Epithelial cell of proximal tubule (primary cell): ENCODE measurements at regions not wholly inside any gene's neighbourhood (a gene's known extent, or its start where the extent isn't known, plus 50 kb on each side); places are given as distances from the start of the nearest gene placed in this dataset.

Experiments used
- DNase-seq: peaks from one replicate; pipeline ENCODE4 v3.0.0-alpha.2; 2011; ENCODE audit warnings: low read depth
- H3K4me3 ChIP-seq: 2 replicates; pipeline ENCODE4 v1.5.1; 2011; ENCODE audit warnings: low read depth, mild to moderate bottlenecking, low read length
- TF ChIP-seq, protein P1 (sequence below): conservative IDR thresholded peaks from 2 replicates; pipeline ENCODE4 v1.5.1; 2012; ENCODE audit warnings: low read depth, mild to moderate bottlenecking, low read length

DNA sequence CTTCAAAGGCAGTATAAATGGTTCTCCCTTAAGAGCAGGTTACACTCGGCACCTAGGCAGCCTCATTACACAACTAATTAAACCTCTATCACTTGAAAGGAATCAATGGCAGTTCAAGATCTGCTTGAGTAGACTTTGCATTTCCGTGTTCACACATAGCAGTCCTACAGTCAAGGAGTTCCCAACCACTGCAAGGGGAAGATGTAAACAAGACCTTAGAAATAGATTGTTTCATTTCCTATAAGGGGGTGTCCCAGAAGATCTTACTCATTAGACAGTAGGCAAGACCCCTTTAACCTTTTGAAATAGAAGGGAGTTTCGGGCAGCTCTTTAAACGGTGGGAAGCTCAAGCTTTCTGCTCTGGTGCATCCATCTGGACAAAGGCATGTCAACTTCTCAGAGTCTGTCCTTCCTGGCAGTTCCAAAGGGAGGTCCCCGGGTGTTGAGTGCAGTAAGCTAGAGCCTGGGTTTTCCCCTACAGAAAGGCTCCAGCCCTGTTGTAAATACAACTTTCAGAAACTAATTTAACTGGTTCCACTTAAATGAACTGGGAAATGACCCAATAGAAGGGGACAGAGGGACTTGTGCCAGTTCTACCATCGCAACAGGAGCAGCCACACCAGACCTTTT, 150.8 kb downstream of the RBMX2 start:
- DNase-seq: peak; percentile 44
- no peak overlapping the region for H3K4me3 ChIP-seq
- TF ChIP-seq, protein P1, sequence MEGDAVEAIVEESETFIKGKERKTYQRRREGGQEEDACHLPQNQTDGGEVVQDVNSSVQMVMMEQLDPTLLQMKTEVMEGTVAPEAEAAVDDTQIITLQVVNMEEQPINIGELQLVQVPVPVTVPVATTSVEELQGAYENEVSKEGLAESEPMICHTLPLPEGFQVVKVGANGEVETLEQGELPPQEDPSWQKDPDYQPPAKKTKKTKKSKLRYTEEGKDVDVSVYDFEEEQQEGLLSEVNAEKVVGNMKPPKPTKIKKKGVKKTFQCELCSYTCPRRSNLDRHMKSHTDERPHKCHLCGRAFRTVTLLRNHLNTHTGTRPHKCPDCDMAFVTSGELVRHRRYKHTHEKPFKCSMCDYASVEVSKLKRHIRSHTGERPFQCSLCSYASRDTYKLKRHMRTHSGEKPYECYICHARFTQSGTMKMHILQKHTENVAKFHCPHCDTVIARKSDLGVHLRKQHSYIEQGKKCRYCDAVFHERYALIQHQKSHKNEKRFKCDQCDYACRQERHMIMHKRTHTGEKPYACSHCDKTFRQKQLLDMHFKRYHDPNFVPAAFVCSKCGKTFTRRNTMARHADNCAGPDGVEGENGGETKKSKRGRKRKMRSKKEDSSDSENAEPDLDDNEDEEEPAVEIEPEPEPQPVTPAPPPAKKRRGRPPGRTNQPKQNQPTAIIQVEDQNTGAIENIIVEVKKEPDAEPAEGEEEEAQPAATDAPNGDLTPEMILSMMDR: no peak

DNA sequence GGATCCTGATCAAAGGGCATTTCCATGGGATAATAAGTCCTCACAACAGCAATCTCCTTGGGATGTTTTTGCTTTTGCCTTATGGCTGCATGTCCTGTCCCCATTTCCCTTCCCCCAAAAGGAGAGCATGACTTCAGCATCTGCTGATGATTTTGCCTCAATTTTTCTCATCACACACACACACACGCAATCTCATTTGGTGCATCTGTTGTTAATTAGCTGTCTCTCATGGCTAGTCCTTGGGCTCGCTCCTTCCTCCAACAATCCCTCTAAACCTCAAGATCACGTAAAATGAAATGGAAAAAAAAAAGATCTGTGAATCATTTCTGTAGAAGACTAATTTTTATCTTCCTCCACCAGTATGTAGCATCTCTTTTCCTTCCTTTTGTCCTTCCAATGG, 153.6 kb downstream of the RBMX2 start:
- TF ChIP-seq, protein P1: no peak
- DNase-seq: no peak
- H3K4me3 ChIP-seq: no peak overlapping the region

DNA sequence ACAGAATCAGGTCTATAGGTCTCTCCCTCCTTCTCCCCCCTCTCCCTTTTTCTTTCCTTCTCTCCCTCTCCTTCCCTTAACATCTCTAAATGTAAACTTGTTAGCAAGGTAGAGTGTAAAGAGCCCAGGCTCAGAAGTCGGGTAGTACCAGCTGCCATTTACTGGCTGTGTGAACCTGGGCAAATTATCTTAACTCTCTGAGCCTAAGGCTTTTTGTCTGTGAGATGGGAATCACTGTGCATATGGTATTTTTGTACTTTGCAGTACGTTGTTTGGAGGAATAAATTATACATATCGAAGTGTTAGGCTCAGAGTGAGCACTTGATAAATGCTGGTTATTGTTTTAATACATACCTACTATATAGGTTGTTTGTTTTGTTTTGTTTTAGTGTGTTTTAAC, 154.0 kb downstream of the RBMX2 start:
- no peak for DNase-seq
- TF ChIP-seq, protein P1: no peak
- H3K4me3 ChIP-seq: no peak overlapping the region

DNA sequence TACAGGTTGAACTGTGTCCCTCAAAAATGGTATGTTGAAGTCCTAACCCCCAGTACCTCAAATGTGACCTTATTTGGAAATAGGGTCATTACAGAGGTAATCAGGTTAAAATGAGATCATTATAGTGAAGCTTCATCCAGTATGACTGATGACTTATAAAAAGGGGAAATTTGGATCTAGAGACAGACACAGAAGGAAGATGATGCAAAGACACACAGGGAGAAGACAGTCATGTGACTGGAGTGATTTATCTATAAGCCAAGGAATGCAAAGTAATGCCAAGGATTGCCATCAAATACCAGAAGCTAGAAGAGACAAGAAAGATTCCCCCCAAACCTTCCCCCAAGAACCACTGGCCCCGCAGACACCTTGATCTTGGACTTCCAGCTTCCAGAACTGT, 155.2 kb downstream of the RBMX2 start:
- DNase-seq: no peak
- H3K4me3 ChIP-seq: no peak overlapping the region
- TF ChIP-seq, protein P1: no peak

DNA sequence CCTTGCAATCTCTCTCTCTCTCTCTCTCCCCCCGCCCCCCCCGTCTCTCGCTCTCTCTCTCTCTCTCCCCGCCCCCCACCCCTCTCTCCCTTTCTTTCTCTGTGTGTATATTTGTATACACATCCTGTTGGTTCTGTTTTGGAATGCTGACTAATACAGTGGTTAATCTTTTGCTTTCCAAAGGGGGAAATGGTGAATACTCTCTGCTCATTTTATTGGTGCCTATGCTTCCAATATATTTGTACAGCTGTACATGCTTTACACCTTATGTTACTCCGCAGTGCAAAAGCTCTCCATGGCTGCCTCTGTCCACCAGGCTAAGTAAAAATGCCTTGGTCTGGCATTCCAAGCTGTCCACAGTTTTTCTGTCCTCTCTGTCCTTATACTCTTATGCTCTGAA, 158.8 kb downstream of the RBMX2 start:
- H3K4me3 ChIP-seq: no peak overlapping the region
- DNase-seq: no peak
- TF ChIP-seq, protein P1: no peak

DNA sequence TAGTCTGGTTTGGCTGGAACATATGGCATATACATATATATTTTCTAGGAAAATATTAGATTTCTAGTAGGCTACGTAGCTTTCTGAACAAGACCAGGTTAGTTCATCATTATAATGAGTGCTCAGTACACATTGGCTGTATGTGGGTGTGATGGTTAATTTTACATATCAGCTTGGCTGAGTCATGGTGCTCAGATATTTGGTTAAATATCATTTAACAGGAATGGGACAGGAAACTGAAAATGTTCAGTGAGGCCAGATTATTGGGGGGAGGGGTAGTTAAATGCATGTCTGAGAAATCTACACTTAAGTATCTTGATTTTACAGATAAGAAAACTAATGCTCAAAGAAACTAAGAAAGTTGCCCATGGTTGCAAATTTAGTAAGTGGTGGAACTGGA, 160.1 kb downstream of the RBMX2 start:
- H3K4me3 ChIP-seq: no peak overlapping the region
- no peak for DNase-seq
- TF ChIP-seq, protein P1: no peak

DNA sequence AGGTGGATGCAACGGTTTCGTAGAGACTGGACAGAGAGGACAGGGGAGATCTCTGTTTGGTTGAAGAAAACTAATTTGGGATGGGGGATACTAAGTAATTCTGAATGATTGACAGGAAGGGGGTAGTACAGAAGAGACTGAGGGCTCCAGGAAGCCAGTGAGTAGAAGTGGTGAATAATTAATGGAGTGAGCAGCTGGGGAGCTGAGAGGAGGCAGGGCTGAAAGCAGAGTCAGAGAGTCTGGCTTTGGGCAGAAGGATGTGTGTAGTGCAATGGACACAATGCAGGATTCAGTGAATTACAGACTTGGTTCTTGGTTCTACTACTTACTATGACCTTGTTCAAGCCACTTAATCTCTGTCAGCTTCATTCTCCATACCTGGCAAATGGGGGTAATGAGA, 161.7 kb downstream of the RBMX2 start:
- no peak overlapping the region for H3K4me3 ChIP-seq
- no peak for DNase-seq
- TF ChIP-seq, protein P1: no peak
